ENCODE measurements at regions not wholly inside any gene's neighbourhood (a gene's known extent, or its start where the extent isn't known, plus 50 kb on each side); places are given as distances from the start of the nearest gene placed in this dataset.

DNA sequence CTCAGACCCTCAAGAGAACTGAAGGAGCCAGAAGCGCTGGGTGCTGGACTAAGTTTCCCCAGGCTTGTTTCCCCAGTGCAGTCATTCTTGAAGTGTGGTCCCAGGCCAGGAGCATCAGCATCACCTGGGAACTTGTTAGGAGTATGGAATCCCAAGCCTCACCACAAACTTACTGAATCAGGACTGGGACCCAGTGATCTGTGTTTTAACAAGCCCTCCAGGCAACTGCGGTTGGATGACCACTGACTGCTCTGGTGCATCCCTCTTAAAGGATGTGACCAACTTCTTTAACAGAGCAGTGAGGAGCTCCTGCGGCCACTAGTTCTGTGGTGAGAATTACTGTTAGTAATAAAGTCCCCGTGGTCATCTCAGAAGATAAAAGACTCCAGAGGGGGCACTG, 62.4 kb upstream of the DAZL start:
- no peak overlapping the region for H3K4me3 ChIP-seq
- no peak for DNase-seq (ENCODE audit: low read depth in 1 of 2, low spot score in 1 of 2)
- H3K27ac ChIP-seq: no peak overlapping the region
- H3K27me3 ChIP-seq: no peaks in the 10 kb centered on the region
- no peaks in the 10 kb centered on the region for H3K36me3 ChIP-seq
- TF ChIP-seq, protein P1, sequence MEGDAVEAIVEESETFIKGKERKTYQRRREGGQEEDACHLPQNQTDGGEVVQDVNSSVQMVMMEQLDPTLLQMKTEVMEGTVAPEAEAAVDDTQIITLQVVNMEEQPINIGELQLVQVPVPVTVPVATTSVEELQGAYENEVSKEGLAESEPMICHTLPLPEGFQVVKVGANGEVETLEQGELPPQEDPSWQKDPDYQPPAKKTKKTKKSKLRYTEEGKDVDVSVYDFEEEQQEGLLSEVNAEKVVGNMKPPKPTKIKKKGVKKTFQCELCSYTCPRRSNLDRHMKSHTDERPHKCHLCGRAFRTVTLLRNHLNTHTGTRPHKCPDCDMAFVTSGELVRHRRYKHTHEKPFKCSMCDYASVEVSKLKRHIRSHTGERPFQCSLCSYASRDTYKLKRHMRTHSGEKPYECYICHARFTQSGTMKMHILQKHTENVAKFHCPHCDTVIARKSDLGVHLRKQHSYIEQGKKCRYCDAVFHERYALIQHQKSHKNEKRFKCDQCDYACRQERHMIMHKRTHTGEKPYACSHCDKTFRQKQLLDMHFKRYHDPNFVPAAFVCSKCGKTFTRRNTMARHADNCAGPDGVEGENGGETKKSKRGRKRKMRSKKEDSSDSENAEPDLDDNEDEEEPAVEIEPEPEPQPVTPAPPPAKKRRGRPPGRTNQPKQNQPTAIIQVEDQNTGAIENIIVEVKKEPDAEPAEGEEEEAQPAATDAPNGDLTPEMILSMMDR (IDR thresholded peaks at IDR 0.05; ENCODE audit: low read depth, low read length): no peak
- no peaks in the 10 kb centered on the region for H3K4me1 ChIP-seq (ENCODE audit: low read depth)
- H3K9me3 ChIP-seq (ENCODE audit: low read depth): no peaks in the 10 kb centered on the region

DNA sequence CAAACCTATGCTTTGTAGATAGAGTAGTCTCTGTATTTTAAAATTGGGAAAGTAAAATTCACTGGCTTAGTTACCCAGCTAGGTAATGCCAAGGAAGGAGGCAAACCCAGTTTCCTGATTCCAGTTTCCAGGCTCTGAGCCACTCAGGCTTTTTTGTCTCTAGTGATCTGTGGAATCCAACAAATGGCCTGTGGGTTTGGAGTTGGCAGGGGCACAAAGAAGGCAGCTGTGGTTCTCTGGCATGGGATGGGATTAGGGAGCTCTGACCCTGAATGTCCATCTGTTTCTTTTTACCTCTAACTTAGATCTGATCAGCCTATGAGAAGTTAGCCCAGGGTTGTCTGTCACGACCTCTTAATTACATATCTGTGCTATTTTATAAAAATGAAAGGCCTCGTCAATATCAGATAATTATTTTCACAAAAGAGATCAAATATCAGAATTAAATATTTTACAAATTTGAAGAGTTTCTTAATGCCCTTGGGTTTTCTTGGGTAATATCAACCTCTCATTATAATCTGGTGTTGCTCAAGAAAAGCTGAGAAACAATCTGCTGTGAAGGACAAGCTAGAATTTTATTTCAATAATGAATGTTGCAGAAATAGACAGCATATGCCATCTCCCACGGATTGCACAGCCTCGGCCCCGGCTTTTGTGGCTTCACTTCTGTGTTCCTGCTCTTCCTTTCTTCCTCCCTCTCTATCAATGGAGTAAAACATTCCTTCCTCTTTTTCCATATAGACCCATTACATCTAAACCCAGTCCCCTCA, 63.7 kb upstream of the DAZL start:
- DNase-seq (ENCODE audit: low read depth in 1 of 2, low spot score in 1 of 2): no peak
- no peaks in the 10 kb centered on the region for H3K9me3 ChIP-seq (ENCODE audit: low read depth)
- no peaks in the 10 kb centered on the region for H3K36me3 ChIP-seq
- no peak overlapping the region for H3K27ac ChIP-seq
- no peak overlapping the region for H3K4me3 ChIP-seq
- TF ChIP-seq, protein P1 (IDR thresholded peaks at IDR 0.05; ENCODE audit: low read depth, low read length): no peak
- no peaks in the 10 kb centered on the region for H3K27me3 ChIP-seq
- no peaks in the 10 kb centered on the region for H3K4me1 ChIP-seq (ENCODE audit: low read depth)

GRCh38 chr3:16670191-16670590, 65.0 kb upstream of the DAZL start:
- TF ChIP-seq, protein P1 (IDR thresholded peaks at IDR 0.05; ENCODE audit: low read depth, low read length): no peak

GRCh38 chr3:16671690-16672089, 66.5 kb upstream of the DAZL start:
- H3K4me3 ChIP-seq: no peak overlapping the region
- H3K36me3 ChIP-seq: no peaks in the 10 kb centered on the region
- TF ChIP-seq, protein P1 (IDR thresholded peaks at IDR 0.05; ENCODE audit: low read depth, low read length): no peak
- no peaks in the 10 kb centered on the region for H3K9me3 ChIP-seq (ENCODE audit: low read depth)
- no peak for DNase-seq (ENCODE audit: low read depth in 1 of 2, low spot score in 1 of 2)
- no peak overlapping the region for H3K27ac ChIP-seq
- H3K27me3 ChIP-seq: no peaks in the 10 kb centered on the region
- no peaks in the 10 kb centered on the region for H3K4me1 ChIP-seq (ENCODE audit: low read depth)

More at GRCh38 chr3:16670191-16670590, 65.0 kb upstream of the DAZL start:
- Histone ChIP-seq H3K36me3 (no peaks in the 10 kb centered on the region), H3K9me3 (ENCODE audit: low read depth) (no peaks in the 10 kb centered on the region), H3K27ac (no peak overlapping the region), H3K4me1 (ENCODE audit: low read depth) (no peaks in the 10 kb centered on the region), H3K4me3 (no peak overlapping the region), H3K27me3 (no peaks in the 10 kb centered on the region)
- no peak for DNase-seq (ENCODE audit: low read depth in 1 of 2, low spot score in 1 of 2)

GRCh38 chr3:16673530-16673929, 68.3 kb upstream of the DAZL start:
- Histone ChIP-seq H3K4me1 (ENCODE audit: low read depth) (no peaks in the 10 kb centered on the region), H3K27ac (no peak overlapping the region)

More at GRCh38 chr3:16673530-16673929, 68.3 kb upstream of the DAZL start:
- Histone ChIP-seq H3K9me3 (ENCODE audit: low read depth) (no peaks in the 10 kb centered on the region), H3K4me3 (no peak overlapping the region), H3K27me3 (no peaks in the 10 kb centered on the region), H3K36me3 (no peaks in the 10 kb centered on the region)
- TF ChIP-seq, protein P1 (IDR thresholded peaks at IDR 0.05; ENCODE audit: low read depth, low read length): no peak
- peak in 1 of 2 donors; percentile 27 for DNase-seq (ENCODE audit: low read depth in 1 of 2, low spot score in 1 of 2)
